HG03342 (cell line): ENCODE measurements at regions not wholly inside any gene's neighbourhood (a gene's known extent, or its start where the extent isn't known, plus 50 kb on each side); places are given as distances from the start of the nearest gene placed in this dataset.

Source experiments
- ATAC-seq: cut with Tn5 transposase; IDR thresholded peaks from one replicate; pipeline ENCODE4 v1.9.1; 2021; ENCODE audit warnings: mild to moderate bottlenecking, moderate library complexity; ENCODE audit not compliant: unreplicated experiment

DNA sequence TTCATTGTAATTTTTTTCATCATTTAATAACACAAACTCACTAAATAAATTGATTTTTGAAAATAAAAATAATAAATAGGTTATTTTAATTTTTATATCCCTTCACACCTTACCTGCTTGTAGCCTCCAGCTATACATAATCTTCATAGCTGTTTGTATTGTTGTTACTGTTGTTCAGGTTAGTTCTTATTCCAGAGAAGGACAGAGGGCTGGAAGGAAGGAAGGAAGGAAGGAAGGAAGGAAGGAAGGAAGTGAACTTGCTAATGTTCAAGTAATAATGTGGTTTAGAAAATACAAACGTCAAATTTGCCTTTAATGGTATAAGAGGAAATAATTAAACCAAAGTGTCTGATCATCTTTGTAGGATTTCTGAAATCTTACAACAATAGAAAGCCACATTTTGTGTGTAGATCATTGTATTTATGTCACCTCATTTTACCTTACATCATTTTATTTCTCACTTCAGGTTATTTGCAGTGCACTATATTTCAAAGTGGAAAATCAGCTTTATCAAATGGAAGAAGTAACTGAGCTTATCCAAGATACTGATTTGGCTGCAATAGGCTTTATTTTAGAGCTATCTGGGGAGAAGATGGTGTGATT, 660.0 kb upstream of the CCDC54 start:
- no peak for ATAC-seq

DNA sequence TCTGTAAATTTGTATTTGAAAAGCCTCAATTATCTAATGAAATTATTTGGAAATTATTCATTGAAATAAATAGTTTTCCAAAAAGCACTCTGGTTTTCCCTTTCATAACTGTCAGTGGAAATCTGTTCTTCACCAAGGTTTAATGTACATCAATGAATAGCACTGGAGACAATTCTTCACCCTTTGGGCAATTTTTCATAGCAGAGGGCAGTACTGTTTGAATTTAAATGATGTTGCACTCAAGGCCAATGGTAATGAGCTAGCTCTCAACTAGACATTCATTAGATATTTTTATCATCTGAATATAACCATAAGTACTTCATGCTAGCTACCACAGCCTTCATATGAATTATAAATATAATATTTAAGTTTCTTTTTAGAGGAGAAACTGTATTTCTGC, 658.2 kb upstream of the CCDC54 start:
- ATAC-seq: no peak

DNA sequence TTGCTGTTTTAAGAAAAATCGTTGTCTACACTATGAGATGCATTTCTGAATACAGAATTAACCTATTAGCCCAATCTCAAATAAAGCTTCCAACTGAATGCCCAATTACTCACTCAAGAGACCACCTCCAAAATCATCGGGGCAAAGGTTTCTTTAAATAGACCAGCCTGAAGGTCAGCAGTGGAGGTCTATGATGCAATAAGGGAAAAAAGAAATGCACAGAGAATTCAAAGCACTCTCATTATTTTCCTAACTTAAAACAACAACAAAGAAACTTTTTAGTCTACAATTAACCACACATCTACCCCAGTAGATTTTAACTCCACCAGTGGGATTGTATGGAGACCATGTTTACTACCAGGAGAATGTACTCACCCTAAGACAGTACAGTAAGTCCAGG, 657.7 kb upstream of the CCDC54 start:
- no peak for ATAC-seq

DNA sequence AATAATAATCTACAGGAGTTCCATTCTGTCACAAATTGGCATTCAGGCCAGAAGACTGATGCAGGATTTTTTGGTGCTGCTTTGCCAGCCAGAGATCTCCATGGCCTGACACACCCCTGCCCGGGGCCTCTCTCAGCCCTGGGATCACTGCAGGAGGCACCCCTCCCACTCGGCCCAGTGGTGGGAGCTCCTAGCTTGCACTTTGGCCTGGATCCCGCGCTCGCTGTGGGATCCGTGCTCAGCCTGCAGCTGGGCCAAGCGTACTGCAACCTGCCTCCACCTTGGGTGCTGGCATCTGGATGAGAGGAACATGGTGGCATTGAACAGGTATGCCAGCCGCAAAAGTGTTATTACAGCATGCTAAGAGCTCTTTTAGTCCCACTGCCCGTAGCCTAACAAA, 656.7 kb upstream of the CCDC54 start:
- ATAC-seq: no peak

DNA sequence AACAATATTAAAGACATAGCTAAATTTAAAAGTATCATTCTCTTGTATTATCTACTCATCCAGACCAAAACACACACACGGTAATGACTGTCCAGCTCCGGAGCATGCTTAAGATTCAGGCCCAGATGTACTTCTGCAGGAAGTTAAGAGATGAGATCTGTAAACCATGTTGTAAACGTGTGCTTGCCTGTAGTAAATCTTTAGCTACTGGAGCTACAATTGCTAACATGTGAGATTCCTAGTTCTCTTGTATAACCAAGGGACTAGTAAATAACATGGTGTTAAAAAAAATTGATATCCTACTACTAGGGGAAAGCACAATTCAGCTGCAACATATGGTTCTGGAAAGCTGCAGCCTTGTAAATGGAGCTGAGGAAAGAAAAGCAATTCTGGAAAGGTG, 651.7 kb upstream of the CCDC54 start:
- ATAC-seq: no peak

DNA sequence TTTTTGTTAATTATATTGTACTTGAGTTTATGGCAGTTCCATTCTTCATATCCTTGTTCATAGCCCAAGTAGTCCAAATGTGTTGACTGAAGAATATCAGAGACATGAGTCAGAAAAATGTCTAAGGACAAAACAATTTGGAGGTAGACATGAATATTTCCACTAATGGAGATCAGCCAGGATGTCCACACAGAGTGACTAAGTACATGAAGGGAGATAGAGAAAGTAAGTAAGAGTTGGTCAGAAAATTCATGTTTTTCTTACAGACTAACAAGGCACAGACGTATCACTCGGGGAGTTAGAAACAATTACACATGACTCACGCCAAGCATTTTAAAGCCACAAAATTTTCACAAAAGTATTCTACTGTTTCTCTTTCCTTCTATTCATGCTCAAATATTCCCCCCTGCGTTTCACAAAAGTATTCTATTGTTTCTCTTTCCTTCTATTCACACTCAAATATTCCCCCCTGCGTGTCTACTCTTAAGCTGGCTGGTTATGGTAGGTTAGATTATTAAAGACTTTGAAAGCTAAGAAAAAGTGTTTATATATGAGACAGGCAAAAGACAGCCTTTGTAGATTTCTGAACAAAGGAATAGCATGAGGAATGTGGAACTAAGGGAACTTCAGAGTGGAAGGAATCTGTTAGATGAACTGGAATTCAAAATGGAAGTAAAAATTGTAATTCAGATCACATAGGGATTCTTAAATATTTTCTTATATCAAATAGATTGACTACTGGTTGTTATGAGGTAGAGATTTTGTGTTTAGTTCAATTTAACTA, 648.7 kb upstream of the CCDC54 start:
- ATAC-seq: no peak

DNA sequence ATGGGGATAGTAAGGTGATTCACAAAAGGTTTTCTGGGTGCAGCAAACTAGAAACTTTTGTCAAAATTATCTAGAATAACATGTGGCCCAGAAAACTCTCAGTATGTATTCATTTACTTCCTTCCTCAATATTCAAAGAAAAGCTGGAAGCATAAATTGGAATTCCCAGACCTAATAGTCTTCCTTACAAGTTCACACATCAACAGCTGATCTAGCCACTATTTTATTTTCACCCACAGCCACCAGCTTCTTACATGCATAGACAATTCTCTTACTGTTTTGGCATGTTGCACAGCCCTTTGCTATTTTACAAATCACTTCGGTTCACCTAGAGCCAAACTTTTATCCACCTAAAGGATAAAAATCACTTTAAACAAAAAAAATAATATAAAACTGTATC, 647.8 kb upstream of the CCDC54 start:
- ATAC-seq: no peak

DNA sequence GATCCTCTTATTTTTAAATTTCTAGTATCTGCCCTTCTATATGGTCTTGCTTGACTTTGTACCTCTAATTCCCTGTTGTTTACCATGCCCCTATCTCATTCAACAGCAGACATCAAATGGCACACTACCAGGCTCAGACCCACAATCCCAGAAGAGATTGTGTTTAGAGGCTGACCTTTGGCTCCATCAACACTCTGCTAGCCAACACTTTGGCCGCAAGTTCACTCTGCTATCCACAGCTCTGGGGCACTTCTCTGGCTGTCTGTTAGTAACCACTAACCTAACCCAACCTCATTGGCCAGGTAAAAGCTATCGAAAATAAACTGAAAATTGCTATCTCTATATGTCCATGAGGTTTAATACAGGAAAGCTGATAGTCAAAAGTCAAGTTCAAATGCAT, 646.0 kb upstream of the CCDC54 start:
- ATAC-seq: no peak

DNA sequence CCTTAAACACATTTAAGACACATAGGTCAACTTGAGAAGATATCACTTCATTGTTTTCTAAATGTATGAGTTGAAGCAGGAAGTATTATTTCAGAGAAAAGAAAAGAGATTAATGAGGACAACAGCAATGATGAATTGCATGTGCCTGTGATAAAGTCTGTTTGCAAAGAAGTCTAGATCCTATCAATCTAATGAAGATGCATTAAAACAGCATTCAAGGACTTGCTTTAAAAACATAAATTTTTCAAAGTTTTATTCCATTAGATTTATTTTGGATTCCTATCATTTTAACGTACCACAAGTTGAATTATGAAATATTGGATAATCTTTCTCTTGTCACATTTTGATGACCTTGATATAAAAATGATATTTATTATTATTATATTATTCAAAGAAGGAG, 642.5 kb upstream of the CCDC54 start:
- no peak for ATAC-seq

DNA sequence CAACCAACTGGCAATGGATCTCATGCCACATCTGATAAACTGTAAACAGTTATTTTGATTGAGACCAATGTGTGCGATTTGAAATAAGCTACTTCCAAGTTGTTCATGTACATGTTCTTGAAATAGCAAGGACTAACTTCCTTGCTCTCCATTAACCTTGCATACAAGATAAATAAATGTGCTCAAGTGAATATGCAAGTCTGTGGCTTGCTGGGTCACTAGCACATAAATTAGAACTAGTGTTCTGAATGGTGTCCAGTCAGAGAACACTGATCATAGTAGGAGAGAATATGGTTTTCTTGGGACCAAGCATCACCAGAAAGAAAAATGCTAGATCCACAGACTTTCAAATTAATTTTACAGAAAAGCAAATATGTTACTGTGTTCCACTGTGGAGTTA, 640.0 kb upstream of the CCDC54 start:
- ATAC-seq: no peak

DNA sequence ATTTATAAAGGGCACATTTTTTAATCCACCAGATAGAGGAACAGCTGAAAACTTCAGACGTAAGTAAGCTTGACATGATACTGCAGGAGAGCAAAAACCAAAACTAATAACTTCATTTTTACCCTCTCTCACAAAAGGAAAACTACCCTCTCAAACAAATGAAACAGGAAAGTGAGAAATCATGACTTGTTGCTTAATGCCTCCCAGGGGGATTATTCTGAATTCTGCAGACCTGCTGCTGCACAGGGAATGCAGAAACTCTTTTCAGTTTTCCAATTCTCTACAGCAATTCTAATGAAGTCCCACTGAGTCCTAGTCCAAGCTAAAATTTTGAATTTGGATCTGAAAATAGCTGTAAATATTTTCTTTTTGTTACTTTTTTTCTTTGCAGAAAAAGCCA, 637.1 kb upstream of the CCDC54 start:
- ATAC-seq: no peak

DNA sequence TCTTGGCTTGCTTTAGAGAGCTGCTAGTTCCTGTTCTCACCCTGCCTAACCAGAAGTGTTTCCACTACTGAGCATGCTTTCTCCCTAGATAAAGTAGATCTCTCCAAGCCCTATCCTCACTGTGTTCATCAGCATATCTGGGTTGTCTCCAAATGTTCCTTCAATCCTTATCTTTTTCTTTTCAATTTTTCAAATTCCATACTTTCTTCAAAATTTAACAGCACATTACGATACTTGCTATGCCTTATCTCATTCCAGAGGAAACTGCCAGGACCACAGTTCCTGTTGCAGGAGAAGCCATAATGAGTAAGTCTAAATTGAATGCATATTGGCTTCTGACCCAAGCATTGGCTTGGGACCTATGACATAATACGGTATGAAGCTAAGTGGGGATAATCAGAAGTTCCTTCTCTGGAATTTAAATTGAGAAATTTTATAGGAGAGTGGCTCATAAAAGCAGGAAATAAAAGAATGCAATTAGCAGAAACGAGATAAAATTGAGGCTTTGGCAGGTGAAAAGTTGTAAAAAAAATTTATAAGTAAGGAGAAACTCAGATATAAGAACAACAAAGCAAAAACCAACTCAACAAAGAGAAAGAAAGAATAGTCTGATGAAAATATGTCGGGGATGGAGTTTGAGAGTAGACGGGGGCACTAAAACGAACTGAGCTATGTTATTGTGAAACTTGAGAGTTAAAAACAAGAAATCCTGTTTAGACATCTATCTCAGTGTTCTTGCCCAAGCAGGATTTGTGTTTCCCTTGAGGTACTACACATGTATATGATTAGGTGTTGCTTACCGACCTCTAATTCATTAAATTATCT, 631.7 kb upstream of the CCDC54 start:
- no peak for ATAC-seq

DNA sequence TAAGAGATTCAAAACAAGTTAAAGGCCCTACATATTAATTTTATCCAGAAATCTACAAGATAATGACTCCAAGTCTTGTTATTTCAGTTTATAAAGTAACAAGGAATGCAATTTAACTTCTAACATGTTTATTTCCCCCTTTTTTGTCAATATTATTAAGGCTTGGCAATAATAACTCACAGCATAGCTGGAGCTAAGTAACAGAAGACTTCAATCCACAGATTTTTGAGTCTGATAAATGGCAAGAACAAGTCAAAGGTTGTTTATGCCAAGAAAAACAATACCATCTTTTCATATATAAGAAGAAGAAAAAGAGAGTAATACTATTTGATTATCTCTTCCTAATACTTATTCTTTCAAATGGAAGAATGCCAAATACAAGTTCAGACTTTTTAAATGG, 631.0 kb upstream of the CCDC54 start:
- ATAC-seq: no peak

DNA sequence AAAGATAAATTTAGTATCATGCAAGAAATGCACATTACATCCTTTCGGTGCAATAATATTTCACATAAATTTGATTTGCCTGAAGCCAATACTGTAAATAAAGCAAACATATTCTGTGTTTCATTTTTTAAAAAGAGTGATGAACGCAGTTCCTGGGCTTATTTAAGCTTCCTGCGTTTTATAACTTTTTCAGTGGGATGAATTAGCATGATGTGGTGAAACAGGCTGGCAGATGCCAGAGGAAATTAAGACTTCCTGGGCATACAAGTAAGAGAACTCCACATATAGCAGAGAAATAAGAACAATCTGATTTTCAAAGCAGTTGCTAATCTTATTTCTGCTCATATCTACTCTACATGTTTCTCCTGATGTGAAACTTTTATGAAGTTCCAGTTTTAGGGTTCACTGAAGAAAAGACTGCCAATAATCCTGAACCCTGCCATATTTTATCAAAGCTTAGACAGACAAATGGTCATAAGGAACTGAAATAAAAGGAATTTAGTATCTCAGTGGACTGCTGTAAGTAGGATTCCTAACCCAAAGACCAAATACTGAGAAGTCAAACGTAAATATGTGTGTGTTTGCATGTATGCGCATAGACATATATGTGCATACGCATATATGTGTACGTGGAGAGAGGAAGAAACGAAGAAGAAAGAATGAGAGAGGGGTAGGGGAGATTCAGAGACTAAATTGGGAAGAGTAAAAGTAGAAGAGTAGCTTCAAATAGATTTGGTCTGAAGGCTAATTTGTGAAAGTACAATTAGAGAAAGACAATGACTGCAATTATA, 628.6 kb upstream of the CCDC54 start:
- no peak for ATAC-seq

DNA sequence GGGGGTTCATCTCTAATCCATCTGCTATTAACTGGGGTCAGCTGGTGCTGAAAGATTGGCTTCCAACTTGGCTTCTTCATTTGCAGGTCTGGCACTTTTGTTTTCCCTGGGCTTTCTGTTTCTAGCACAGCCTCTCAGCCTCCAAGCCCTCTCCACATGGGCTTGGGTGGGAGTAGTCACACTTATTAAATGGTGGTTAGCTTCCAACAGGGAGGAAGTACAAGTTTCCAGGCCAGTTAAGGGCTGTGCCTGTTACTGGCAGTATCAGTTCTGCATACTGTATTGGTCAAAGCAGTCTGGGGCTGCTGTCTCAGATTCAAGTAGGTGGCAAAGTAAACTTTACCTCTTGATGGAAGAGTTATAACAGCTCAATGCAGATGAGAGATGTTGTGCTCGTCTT, 627.1 kb upstream of the CCDC54 start:
- ATAC-seq: no peak

DNA sequence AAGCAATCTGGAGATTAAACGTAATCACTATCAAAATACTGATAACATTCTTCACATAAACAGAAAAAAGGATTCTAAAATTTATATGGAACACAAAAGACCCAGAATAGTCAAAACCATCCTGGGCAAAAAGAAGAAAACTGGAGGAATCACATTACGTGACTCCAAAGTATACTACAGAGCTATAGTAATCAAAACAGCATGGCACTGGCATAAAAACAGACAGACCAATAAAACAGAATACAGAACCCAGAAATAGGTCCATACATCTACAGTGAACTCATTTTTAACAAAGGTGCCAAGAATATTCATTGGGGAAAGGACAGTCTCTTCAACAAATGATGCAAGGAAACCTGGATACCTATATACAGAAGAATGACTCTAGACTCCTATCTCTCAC, 621.9 kb upstream of the CCDC54 start:
- no peak for ATAC-seq

DNA sequence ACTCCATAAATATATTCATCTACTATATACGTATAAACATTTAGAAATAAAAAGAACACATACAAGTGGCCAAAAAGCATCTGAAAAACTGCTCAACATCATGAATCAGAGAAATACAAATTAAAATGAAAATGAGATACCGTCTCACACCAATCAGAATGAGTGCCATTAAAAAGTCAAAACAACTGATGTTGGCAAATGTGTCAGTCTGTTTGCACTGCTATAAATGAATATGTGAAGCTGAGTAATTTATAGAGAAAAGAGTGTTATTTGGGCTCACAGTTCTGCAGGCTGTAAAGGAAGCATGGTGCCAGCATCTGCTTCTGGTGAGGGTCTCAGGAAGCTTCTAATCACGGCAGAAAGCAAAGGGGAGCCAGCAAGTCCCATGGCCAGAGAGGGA, 620.3 kb upstream of the CCDC54 start:
- ATAC-seq: no peak

DNA sequence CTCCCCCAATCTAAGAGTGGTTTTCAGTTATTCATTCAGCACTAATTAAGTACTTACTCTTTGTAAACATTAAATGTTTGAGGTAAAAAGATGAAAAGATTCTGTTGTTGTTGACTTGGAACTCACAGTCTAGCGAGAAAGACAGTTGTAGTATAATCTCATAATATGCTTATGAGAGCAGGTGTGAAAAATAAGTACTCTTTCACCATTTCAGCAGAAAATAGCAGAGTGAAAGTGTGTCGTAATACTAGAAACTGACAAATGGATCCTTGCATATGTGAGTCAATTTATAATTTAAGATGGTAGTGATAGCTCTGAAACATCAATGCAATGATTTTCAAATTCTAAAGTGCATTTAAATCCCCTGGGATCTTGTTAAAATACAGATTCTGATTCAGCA, 618.8 kb upstream of the CCDC54 start:
- no peak for ATAC-seq

DNA sequence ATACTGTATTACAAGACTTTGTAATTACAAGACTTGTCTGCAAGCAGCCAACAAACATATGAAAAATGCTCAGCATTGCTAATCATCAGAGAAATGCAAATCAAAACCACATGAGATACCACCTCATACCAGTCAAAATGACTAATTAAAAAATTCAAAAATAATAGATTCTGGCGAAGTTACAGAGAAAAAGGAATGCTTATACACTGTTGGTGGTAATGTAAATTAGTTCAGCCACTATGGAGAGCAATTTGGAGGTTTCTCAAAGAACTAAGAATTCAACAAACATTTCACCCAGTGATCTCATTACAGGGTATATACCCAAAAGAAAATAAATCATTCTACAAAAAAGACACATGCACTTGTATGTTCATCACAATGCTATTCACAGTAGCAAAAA, 617.5 kb upstream of the CCDC54 start:
- ATAC-seq: no peak

DNA sequence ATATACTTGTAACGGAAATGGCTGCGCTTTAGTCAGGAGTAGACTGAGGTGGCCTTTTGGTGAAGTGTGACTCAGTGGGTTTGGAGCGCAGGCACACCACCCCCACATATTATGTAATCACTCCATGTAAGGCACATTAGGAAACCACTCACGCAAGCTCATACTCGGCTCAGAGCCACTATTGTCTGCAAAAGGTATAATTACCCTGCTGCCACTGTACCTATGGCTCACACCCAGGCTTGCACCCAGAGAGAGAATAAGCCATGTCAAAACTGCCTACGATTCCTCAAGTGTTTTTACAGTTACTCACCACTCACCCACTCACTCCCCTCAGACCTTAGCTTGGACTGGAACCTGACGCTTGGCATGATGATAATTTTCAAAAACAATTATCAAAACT, 611.9 kb upstream of the CCDC54 start:
- ATAC-seq: no peak

DNA sequence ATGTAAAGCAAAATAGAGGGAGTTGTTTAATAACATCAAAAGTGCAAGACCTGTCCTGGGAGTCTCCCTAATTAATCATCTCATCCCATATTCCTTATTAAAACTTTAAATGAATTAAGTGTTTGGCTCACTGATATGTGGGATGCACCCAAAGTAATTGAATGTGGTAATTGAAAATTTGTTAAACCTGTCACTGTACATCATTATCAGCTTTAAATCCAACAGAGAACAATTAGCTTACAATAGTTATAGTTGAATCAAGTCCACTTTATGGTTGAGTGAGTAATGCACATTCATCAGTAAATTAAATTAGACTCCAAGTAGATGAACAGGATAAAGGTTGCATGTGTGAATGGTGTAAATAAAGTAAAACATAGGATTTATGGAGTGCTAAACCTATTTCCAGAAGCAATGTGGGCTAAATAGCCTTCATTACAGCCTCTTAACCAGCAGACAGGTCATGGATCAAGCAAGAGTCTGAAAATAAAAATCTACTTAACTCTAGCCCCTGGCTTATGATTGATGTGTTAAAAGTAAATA, 608.2 kb upstream of the CCDC54 start:
- ATAC-seq: no peak
